MCF 10A (cell line): ENCODE measurements at regions not wholly inside any gene's neighbourhood (a gene's known extent, or its start where the extent isn't known, plus 50 kb on each side); places are given as distances from the start of the nearest gene placed in this dataset.
A peak's percentile ranks its signal among the peaks of the same experiment; 100 is the strongest.

ENCODE experiments used
- BruUV-seq: library from RNA; stranded (reverse); fragments of 400-500 nt; replicated peaks from 2 replicates; lab custom pipeline; 2021; lab: Mats Ljungman, UMichigan
- CTCF ChIA-PET: fragments of 300-600 bp; sonication (Branson Sonifier 250); formaldehyde crosslinking; extraction: SDS; loops from one replicate; lab custom pipeline; 2021; ENCODE audit warnings: antibody characterized with exemption, inconsistent platforms; lab: Yijun Ruan, JAX
- POLR2A ChIA-PET: fragments of 300-600, 350-650 bp; sonication (Branson Sonifier 250); formaldehyde crosslinking; extraction: SDS; loops from one replicate; lab custom pipeline; 2020; ENCODE audit warnings: antibody characterized with exemption, inconsistent platforms; lab: Yijun Ruan, JAX
- DNase-seq: peaks from one replicate; pipeline ENCODE4 v3.0.0-alpha.2; 2018; ENCODE audit not compliant: unreplicated experiment
- H3K27ac Mint-ChIP-seq: one replicate; pipeline ENCODE4 v1.8.0; 2022; ENCODE audit warnings: mild to moderate bottlenecking, low read depth, mixed read lengths; ENCODE audit not compliant: unreplicated experiment
- H3K27me3 Mint-ChIP-seq: one replicate; pipeline ENCODE4 v1.8.0; 2022; ENCODE audit warnings: mixed read lengths; ENCODE audit not compliant: insufficient read depth, unreplicated experiment
- H3K36me3 Mint-ChIP-seq: one replicate; pipeline ENCODE4 v1.8.0; 2022; ENCODE audit warnings: mild to moderate bottlenecking, moderate library complexity, mixed read lengths; ENCODE audit not compliant: insufficient read depth, unreplicated experiment
- H3K4me1 Mint-ChIP-seq: one replicate; pipeline ENCODE4 v1.8.0; 2022; ENCODE audit warnings: mixed read lengths; ENCODE audit not compliant: insufficient read depth, unreplicated experiment
- H3K4me3 Mint-ChIP-seq: one replicate; pipeline ENCODE4 v1.8.0; 2022; ENCODE audit warnings: mild to moderate bottlenecking, moderate library complexity, mixed read lengths; ENCODE audit not compliant: unreplicated experiment
- H3K9me3 Mint-ChIP-seq: one replicate; pipeline ENCODE4 v1.8.0; 2022; ENCODE audit warnings: mixed read lengths; ENCODE audit not compliant: unreplicated experiment
- intact Hi-C: fragments of 100-400 bp; cut with micrococcal nuclease; formaldehyde crosslinking; loops from 2 replicates; pipeline ENCODE4 v1.14.1; 2022
- TF ChIP-seq, protein P1 (sequence below): fragments of 200-600 bp; IDR thresholded peaks from one replicate; pipeline ENCODE4 v1.8.0; 2022; ENCODE audit warnings: antibody characterized with exemption, mild to moderate bottlenecking; ENCODE audit not compliant: unreplicated experiment

DNA sequence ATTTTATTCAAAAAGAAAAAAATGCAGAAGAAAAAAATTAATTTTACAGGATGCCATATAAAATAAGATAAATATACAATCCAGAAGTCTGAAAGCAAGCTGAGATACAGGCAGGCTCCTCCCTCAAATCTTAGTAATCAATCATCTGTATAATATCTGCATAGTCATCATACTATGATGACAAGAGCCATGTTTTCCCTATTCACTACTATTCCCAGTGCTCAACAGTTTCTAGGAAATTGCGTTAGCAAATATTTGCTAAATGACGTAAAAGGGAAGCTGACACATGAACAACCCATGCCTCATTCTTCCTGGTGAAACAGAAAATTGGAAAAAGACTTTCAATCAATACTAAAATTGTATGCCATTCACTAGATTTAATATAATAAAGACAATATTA is 793.2 kb downstream of the SUCLG1 start:
- no peaks in the 10 kb centered on the region for H3K9me3 Mint-ChIP-seq
- DNase-seq = peak; percentile 49
- TF ChIP-seq, protein P1, sequence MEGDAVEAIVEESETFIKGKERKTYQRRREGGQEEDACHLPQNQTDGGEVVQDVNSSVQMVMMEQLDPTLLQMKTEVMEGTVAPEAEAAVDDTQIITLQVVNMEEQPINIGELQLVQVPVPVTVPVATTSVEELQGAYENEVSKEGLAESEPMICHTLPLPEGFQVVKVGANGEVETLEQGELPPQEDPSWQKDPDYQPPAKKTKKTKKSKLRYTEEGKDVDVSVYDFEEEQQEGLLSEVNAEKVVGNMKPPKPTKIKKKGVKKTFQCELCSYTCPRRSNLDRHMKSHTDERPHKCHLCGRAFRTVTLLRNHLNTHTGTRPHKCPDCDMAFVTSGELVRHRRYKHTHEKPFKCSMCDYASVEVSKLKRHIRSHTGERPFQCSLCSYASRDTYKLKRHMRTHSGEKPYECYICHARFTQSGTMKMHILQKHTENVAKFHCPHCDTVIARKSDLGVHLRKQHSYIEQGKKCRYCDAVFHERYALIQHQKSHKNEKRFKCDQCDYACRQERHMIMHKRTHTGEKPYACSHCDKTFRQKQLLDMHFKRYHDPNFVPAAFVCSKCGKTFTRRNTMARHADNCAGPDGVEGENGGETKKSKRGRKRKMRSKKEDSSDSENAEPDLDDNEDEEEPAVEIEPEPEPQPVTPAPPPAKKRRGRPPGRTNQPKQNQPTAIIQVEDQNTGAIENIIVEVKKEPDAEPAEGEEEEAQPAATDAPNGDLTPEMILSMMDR = no peak
- H3K27ac Mint-ChIP-seq = no peak overlapping the region
- H3K27me3 Mint-ChIP-seq = no peaks in the 10 kb centered on the region
- no peaks in the 10 kb centered on the region for H3K4me1 Mint-ChIP-seq
- ChIA-PET CTCF (no interaction called here), POLR2A (no interaction called here)
- no TSS peak for BruUV-seq
- no peak overlapping the region for H3K4me3 Mint-ChIP-seq
- intact Hi-C loops = no loop called here
- no peaks in the 10 kb centered on the region for H3K36me3 Mint-ChIP-seq

DNA sequence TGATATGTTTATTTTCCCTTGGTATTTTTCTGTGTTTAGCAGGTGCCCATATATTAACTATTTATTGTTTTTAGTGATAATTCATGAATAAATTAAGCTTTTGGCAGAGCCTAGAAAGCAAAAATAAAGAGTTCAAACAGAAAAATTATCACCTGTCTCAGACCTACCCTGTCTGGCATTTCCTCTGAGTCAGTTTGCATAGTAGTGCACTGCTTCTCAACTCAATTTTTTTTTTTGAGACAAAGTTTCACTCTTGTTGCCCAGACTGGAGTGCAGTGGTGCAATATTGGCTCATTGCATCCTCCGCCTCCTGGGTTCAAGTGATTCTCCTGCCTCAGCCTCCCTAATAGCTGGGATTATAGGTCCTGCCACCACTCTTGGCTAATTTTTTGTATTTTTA is 793.9 kb downstream of the SUCLG1 start:
- H3K27ac Mint-ChIP-seq = no peak overlapping the region
- no peaks in the 10 kb centered on the region for H3K4me1 Mint-ChIP-seq
- H3K36me3 Mint-ChIP-seq = no peaks in the 10 kb centered on the region
- H3K27me3 Mint-ChIP-seq = no peaks in the 10 kb centered on the region
- intact Hi-C loops = no loop called here
- CTCF ChIA-PET = no interaction called here
- H3K4me3 Mint-ChIP-seq = no peak overlapping the region
- POLR2A ChIA-PET = no interaction called here
- no peaks in the 10 kb centered on the region for H3K9me3 Mint-ChIP-seq
- no TSS peak for BruUV-seq
- TF ChIP-seq, protein P1 = no peak
- no peak for DNase-seq

DNA sequence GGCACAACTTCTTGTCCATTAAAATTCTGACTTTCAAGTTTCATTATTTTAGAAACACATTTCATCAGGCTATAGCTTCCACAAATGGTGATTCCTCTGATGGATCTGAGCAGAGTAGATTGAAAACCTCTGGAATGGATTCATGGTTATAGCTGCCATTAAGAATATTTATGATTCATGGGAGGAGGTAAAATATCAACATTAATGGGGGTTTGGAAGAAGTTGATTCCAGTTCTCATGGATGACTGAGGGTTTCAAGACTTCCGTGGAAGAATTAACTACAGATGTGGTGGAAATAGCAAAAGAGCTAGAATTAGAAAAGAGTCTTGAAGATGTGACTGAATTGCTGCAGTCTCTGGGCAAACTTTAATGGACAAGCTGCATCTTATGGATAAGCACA is 797.4 kb downstream of the SUCLG1 start:
- intact Hi-C loops = no loop called here
- Mint-ChIP-seq H3K36me3 (no peaks in the 10 kb centered on the region), H3K4me1 (no peaks in the 10 kb centered on the region), H3K27me3 (no peaks in the 10 kb centered on the region), H3K9me3 (no peaks in the 10 kb centered on the region), H3K4me3 (no peak overlapping the region), H3K27ac (no peak overlapping the region)
- ChIA-PET POLR2A (no interaction called here), CTCF (no interaction called here)
- no peak for DNase-seq
- no TSS peak for BruUV-seq
- TF ChIP-seq, protein P1 = no peak

DNA sequence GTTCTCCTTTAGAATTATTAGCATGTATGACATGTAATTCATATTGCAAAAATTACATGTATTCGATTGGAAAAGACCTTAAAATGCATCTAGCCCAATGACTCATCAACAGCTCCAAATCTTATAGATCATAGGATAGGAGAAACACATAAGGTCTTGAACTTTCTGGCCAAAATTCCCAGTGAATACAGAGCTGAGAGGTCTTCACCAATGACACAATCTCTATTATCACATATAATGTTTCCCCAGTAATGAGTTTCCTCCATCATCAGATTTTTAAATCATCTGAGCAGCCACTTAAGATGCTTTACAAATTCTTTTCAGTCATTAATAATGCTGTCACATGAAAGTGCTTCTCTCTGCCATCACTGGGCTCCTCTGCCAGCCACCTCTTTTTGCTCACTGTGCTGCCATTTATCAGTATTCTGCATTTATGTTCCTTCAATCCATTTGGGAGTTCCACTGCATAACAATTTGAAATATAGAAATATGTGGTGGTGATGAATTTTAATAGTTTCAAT is 804.9 kb downstream of the SUCLG1 start:
- H3K27me3 Mint-ChIP-seq = no peaks in the 10 kb centered on the region
- peaks cover 7% of the 10 kb centered on the region for H3K4me1 Mint-ChIP-seq
- no peaks in the 10 kb centered on the region for H3K36me3 Mint-ChIP-seq
- no peaks in the 10 kb centered on the region for H3K9me3 Mint-ChIP-seq
- CTCF ChIA-PET = no interaction called here
- intact Hi-C loops = no loop called here
- no TSS peak for BruUV-seq
- no peak overlapping the region for H3K27ac Mint-ChIP-seq
- no peak for DNase-seq
- no peak overlapping the region for H3K4me3 Mint-ChIP-seq
- TF ChIP-seq, protein P1 = no peak
- POLR2A ChIA-PET = no interaction called here
